Ovary (tissue), 3 donors: ENCODE measurements at regions not wholly inside any gene's neighbourhood (a gene's known extent, or its start where the extent isn't known, plus 50 kb on each side); places are given as distances from the start of the nearest gene placed in this dataset.

Experiments
- EP300 ChIP-seq: sonication (generic); formaldehyde crosslinking; IDR thresholded peaks from one replicate; pipeline ENCODE4 v1.6.1; 2017; ENCODE audit warnings: antibody characterized with exemption
- POLR2A ChIP-seq: fragments of 450-650 bp; IDR thresholded peaks from one replicate; pipeline ENCODE4 v1.6.1; 2017; ENCODE audit warnings: antibody characterized with exemption, mild to moderate bottlenecking, moderate library complexity
- TF ChIP-seq, protein P1 (sequence below), 3 donors: fragments of 450-650 bp in 2 of 3; fragments of 200-600 bp in 1 of 3; IDR thresholded peaks; one replicate each; pipeline versions ENCODE4 v1.5.1 to v1.8.0; 2016 to 2022; ENCODE audit warnings: antibody characterized with exemption in 3 of 3, mild to moderate bottlenecking in 1 of 3
- donor health status: DM: no; HTN: no; CAD: no.

- TF ChIP-seq, protein P1, sequence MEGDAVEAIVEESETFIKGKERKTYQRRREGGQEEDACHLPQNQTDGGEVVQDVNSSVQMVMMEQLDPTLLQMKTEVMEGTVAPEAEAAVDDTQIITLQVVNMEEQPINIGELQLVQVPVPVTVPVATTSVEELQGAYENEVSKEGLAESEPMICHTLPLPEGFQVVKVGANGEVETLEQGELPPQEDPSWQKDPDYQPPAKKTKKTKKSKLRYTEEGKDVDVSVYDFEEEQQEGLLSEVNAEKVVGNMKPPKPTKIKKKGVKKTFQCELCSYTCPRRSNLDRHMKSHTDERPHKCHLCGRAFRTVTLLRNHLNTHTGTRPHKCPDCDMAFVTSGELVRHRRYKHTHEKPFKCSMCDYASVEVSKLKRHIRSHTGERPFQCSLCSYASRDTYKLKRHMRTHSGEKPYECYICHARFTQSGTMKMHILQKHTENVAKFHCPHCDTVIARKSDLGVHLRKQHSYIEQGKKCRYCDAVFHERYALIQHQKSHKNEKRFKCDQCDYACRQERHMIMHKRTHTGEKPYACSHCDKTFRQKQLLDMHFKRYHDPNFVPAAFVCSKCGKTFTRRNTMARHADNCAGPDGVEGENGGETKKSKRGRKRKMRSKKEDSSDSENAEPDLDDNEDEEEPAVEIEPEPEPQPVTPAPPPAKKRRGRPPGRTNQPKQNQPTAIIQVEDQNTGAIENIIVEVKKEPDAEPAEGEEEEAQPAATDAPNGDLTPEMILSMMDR (IDR thresholded peaks at IDR 0.05): no peak
- TF ChIP-seq POLR2A (no peak), EP300 (no peak)
These were observed 63.2 kb upstream of the GUCY1A1 start for GRCh38 chr4:155603360-155603891.
